Adrenal gland (tissue), 5 donors: ENCODE measurements at regions not wholly inside any gene's neighbourhood (a gene's known extent, or its start where the extent isn't known, plus 50 kb on each side); places are given as distances from the start of the nearest gene placed in this dataset.

ENCODE experiments used
- CTCF ChIP-seq, 6 experiments: fragments of 450-650 bp in 4 of 6; fragments of 200-600 bp in 2 of 6; sonication (generic) in 1 of 6; IDR thresholded peaks; 1 replicate in 5 of 6; 2 replicates in 1 of 6; pipeline versions ENCODE4 v1.5.1 to v1.8.0; 2016 to 2021; ENCODE audit warnings: antibody characterized with exemption in 6 of 6, mild to moderate bottlenecking in 2 of 6, moderate library complexity in 1 of 6
- POLR2A ChIP-seq, 2 donors: fragments of 450-650 bp; IDR thresholded peaks; one replicate each; pipeline ENCODE4 v1.6.1; 2017; ENCODE audit warnings: antibody characterized with exemption in 2 of 2, mild to moderate bottlenecking in 2 of 2, moderate library complexity in 1 of 2
- donor health status: DM: no; HTN: no; CAD: no.

- TF ChIP-seq CTCF (IDR thresholded peaks at IDR 0.05) (no peak), POLR2A (IDR thresholded peaks at IDR 0.05) (no peak)
Observed at GRCh38 chr9:20023961-20024571, 235.2 kb upstream of the SLC24A2 start.
